Smooth muscle cell (in vitro differentiated cells): ENCODE measurements at regions not wholly inside any gene's neighbourhood (a gene's known extent, or its start where the extent isn't known, plus 50 kb on each side); places are given as distances from the start of the nearest gene placed in this dataset.

ENCODE experiments used
- DNase-seq: peaks from one replicate; lab custom pipeline; 2025; ENCODE audit not compliant: unreplicated experiment; lab: John Stamatoyannopoulos, UW
- H2AFZ ChIP-seq: fragments of 200-600 bp; sonication (generic); 2 replicates; pipeline ENCODE4 v1.6.0; 2016; ENCODE audit warnings: antibody characterized with exemption, low read depth, mild to moderate bottlenecking
- H3F3A ChIP-seq: fragments of 200-600 bp; sonication (generic); 2 replicates; pipeline ENCODE4 v1.6.0; 2017; ENCODE audit warnings: antibody characterized with exemption, low read depth
- H3K27ac ChIP-seq: fragments of 200-600 bp; sonication (generic); 2 replicates; pipeline ENCODE4 v1.5.1; 2016; ENCODE audit warnings: low read depth, mild to moderate bottlenecking
- H3K27me3 ChIP-seq: fragments of 200-600 bp; sonication (generic); 2 replicates; pipeline ENCODE4 v1.6.1; 2016; ENCODE audit warnings: low read depth, mild to moderate bottlenecking
- H3K36me3 ChIP-seq: fragments of 200-600 bp; sonication (generic); 2 replicates; pipeline ENCODE4 v1.5.1; 2016; ENCODE audit warnings: low read depth
- H3K4me1 ChIP-seq: fragments of 200-600 bp; sonication (generic); 2 replicates; pipeline ENCODE4 v1.5.1; 2016; ENCODE audit warnings: low read depth
- H3K4me2 ChIP-seq: fragments of 200-600 bp; sonication (generic); 2 replicates; pipeline ENCODE4 v1.6.0; 2016; ENCODE audit warnings: mild to moderate bottlenecking
- H3K4me3 ChIP-seq: fragments of 200-600 bp; sonication (generic); 2 replicates; pipeline ENCODE4 v1.5.1; 2016; ENCODE audit warnings: mild to moderate bottlenecking
- H3K79me2 ChIP-seq: fragments of 200-600 bp; sonication (generic); 2 replicates; pipeline ENCODE4 v1.6.0; 2016; ENCODE audit warnings: low read depth, mild to moderate bottlenecking
- H3K9ac ChIP-seq: fragments of 200-600 bp; sonication (generic); 2 replicates; pipeline ENCODE4 v1.6.0; 2016; ENCODE audit warnings: low read depth
- H3K9me3 ChIP-seq: fragments of 200-600 bp; sonication (generic); replicated peaks from 2 replicates; pipeline ENCODE4 v1.5.1; 2016; ENCODE audit warnings: low read depth
- H4K20me1 ChIP-seq: fragments of 200-600 bp; sonication (generic); 2 replicates; pipeline ENCODE4 v1.6.0; 2016; ENCODE audit warnings: low read depth
- WGBS: methylation state at CpG from one replicate; pipeline ENCODE4 v1.1.7; 2016; ENCODE audit warnings: low lambda C conversion rate; 5-methylcytosine and 5-hydroxymethylcytosine counted together
- TF ChIP-seq, protein P1 (sequence below): fragments of 200-600 bp; sonication (generic); IDR thresholded peaks from 2 replicates; pipeline ENCODE4 v1.5.1; 2017; ENCODE audit warnings: borderline replicate concordance, mild to moderate bottlenecking, antibody characterized with exemption; ENCODE audit not compliant: insufficient read depth, poor library complexity, severe bottlenecking

DNA sequence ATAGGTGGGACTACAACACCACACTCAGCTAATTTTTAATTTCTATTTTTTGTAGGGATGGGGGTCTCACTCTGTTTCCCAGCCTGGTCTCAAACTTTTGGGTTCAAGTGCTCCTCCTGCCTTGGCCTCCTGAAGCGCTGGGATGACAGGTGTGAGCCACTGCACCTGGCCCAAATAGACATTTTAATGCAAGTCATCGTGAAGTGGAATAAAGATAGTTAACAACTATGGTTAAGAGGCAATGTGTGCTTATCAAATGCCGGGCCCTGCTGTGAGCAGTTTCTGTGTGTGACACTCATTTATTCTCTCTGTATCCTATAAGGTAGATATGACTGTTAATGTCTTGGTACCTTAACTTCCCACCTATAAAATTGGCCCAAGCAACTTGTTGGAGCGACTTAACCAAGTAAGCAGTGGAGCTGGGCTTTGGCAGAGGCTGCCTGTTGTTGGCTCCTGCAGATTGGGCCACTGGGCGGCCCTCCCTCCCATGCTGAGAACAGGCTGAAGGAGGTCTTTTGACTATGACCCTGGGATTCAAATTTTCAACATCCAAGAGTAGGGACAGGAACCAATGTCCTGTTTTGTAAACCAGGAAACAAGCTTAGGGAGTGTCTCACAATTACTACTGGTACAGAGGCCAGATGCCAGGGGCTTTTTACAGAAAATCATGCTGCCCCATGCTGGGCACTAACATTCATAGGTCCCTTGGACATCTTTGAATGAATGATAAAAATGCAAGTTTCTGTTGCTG, 450.7 kb downstream of the TSHZ3 start:
- Histone ChIP-seq H3K9ac (no peak overlapping the region), H3K4me2 (no peak overlapping the region), H3F3A (no peaks in the 10 kb centered on the region), H3K4me1 (peaks cover 8% of the 10 kb centered on the region), H3K36me3 (no peaks in the 10 kb centered on the region), H3K79me2 (no peaks in the 10 kb centered on the region), H3K27ac (no peak overlapping the region), H3K9me3 (no peaks in the 10 kb centered on the region), H4K20me1 (no peaks in the 10 kb centered on the region), H2AFZ (no peak overlapping the region), H3K4me3 (no peak overlapping the region), H3K27me3 (peaks cover 3% of the 10 kb centered on the region)
- WGBS = 81% methylated on average over 5 of the region's 5 CpGs
- TF ChIP-seq, protein P1, sequence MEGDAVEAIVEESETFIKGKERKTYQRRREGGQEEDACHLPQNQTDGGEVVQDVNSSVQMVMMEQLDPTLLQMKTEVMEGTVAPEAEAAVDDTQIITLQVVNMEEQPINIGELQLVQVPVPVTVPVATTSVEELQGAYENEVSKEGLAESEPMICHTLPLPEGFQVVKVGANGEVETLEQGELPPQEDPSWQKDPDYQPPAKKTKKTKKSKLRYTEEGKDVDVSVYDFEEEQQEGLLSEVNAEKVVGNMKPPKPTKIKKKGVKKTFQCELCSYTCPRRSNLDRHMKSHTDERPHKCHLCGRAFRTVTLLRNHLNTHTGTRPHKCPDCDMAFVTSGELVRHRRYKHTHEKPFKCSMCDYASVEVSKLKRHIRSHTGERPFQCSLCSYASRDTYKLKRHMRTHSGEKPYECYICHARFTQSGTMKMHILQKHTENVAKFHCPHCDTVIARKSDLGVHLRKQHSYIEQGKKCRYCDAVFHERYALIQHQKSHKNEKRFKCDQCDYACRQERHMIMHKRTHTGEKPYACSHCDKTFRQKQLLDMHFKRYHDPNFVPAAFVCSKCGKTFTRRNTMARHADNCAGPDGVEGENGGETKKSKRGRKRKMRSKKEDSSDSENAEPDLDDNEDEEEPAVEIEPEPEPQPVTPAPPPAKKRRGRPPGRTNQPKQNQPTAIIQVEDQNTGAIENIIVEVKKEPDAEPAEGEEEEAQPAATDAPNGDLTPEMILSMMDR = no peak
- DNase-seq = no peak

- H3K4me2 ChIP-seq = no peak overlapping the region
- no peak overlapping the region for H2AFZ ChIP-seq
- H3K27me3 ChIP-seq = no peaks in the 10 kb centered on the region
- TF ChIP-seq, protein P1 = no peak
- H3K9ac ChIP-seq = no peak overlapping the region
- WGBS = 97% methylated on average over 7 of the region's 7 CpGs
- no peaks in the 10 kb centered on the region for H3F3A ChIP-seq
- H3K4me3 ChIP-seq = no peak overlapping the region
- H3K27ac ChIP-seq = no peak overlapping the region
- H4K20me1 ChIP-seq = no peaks in the 10 kb centered on the region
- no peaks in the 10 kb centered on the region for H3K79me2 ChIP-seq
- H3K9me3 ChIP-seq = no peaks in the 10 kb centered on the region
- peaks cover 8% of the 10 kb centered on the region for H3K4me1 ChIP-seq
- no peak for DNase-seq
- no peaks in the 10 kb centered on the region for H3K36me3 ChIP-seq
Observed at GRCh38 chr19:30897553-30897952, 451.7 kb downstream of the TSHZ3 start.

- Histone ChIP-seq H4K20me1 (no peaks in the 10 kb centered on the region), H3K36me3 (no peaks in the 10 kb centered on the region), H3K9me3 (no peaks in the 10 kb centered on the region), H3K27ac (no peak overlapping the region), H3K4me3 (no peak overlapping the region), H2AFZ (no peak overlapping the region), H3K4me1 (peaks cover 8% of the 10 kb centered on the region), H3K27me3 (no peaks in the 10 kb centered on the region), H3F3A (no peaks in the 10 kb centered on the region), H3K79me2 (no peaks in the 10 kb centered on the region), H3K9ac (no peak overlapping the region), H3K4me2 (peak overlapping the region; percentile 9)
- no peak for DNase-seq
- TF ChIP-seq, protein P1 = no peak
- 100% methylated on average over 3 of the region's 3 CpGs for WGBS
Observed at GRCh38 chr19:30897034-30897433, 452.2 kb downstream of the TSHZ3 start.

DNA sequence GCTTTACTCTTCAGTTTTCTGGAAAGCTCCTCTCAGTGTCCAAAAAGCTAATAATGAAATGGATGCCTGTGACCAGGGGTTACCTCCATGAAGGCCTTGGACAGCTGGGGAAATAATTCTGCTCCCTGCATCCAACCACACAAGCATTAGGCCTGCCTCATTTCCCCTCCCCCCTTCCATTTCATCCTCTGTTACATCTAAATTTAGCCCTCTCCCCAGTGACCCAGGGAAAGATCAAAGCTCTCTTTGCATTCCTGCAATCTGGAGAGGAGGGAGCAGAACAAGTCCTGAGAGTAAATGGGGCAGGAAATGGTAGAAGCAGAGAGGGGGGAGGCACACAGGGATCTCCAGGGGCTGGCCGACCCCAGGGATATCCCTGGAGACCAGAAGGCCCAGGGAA, 452.7 kb downstream of the TSHZ3 start:
- 25% methylated on average over 1 of the region's 1 CpG for WGBS
- no peaks in the 10 kb centered on the region for H4K20me1 ChIP-seq
- H3K27me3 ChIP-seq = no peaks in the 10 kb centered on the region
- no peaks in the 10 kb centered on the region for H3K36me3 ChIP-seq
- TF ChIP-seq, protein P1 = no peak
- H3K4me2 ChIP-seq = peak overlapping the region; percentile 9
- no peak overlapping the region for H2AFZ ChIP-seq
- no peak overlapping the region for H3K9ac ChIP-seq
- H3K79me2 ChIP-seq = no peaks in the 10 kb centered on the region
- no peaks in the 10 kb centered on the region for H3F3A ChIP-seq
- no peak overlapping the region for H3K27ac ChIP-seq
- no peak for DNase-seq
- H3K4me3 ChIP-seq = no peak overlapping the region
- no peaks in the 10 kb centered on the region for H3K9me3 ChIP-seq
- H3K4me1 ChIP-seq = peaks cover 8% of the 10 kb centered on the region
